Kidney (tissue), 13 donors: ENCODE measurements at regions not wholly inside any gene's neighbourhood (a gene's known extent, or its start where the extent isn't known, plus 50 kb on each side); places are given as distances from the start of the nearest gene placed in this dataset.

ENCODE experiments used
- DNase-seq, 5 donors: peaks; one replicate each; pipeline ENCODE4 v3.0.0-alpha.2; 2013 to 2020
- FAIRE-seq: peaks from 2 replicates; lab custom pipeline; 2012; peaks lifted over from hg19 to GRCh38; lab: Jason Lieb, UNC
- H3K27ac ChIP-seq, 2 donors: one replicate each; pipeline ENCODE4 v1.7.0; 2013; ENCODE audit warnings: low read depth in 2 of 2, low read length in 2 of 2, inconsistent platforms in 1 of 2
- H3K27me3 ChIP-seq: one replicate; pipeline ENCODE4 v1.7.1; 2013; ENCODE audit warnings: low read length, inconsistent platforms; ENCODE audit not compliant: control insufficient read depth, insufficient read depth
- H3K36me3 ChIP-seq, 3 donors: one replicate each; pipeline versions ENCODE4 v1.7.0 to v1.7.1; 2013; ENCODE audit warnings: low read length in 3 of 3, control low read depth in 1 of 3, inconsistent platforms in 1 of 3; ENCODE audit not compliant: insufficient read depth in 3 of 3, control insufficient read depth in 2 of 3
- H3K4me1 ChIP-seq, 3 donors: one replicate each; pipeline versions ENCODE4 v1.7.0 to v1.7.1; 2013; ENCODE audit warnings: low read length in 3 of 3, inconsistent platforms in 1 of 3, low read depth in 1 of 3; ENCODE audit not compliant: control insufficient read depth in 2 of 3, insufficient read depth in 2 of 3
- H3K4me3 ChIP-seq, 3 donors: one replicate each; pipeline versions ENCODE4 v1.7.0 to v1.8.1; 2013; ENCODE audit warnings: low read length in 3 of 3, control low read depth in 1 of 3, inconsistent platforms in 1 of 3
- H3K9ac ChIP-seq, 3 donors: one replicate each; pipeline versions ENCODE4 v1.7.0 to v1.7.1; 2013; ENCODE audit warnings: low read length in 3 of 3, control low read depth in 1 of 3, inconsistent platforms in 1 of 3
- H3K9me3 ChIP-seq, 3 donors: one replicate each; pipeline versions ENCODE4 v1.7.0 to v1.7.1; 2013; ENCODE audit warnings: low read length in 3 of 3, control low read depth in 1 of 3, inconsistent platforms in 1 of 3; ENCODE audit not compliant: control insufficient read depth in 2 of 3, insufficient read depth in 1 of 3
- CTCF ChIP-seq: IDR thresholded peaks from 3 replicates; pipeline ENCODE4 v1.5.1; 2012; ENCODE audit warnings: mild to moderate bottlenecking, moderate library complexity, borderline replicate concordance; ENCODE audit not compliant: insufficient read depth; ENCODE audit errors: extremely low read depth
- intact Hi-C: fragments of 100-400 bp; cut with DNase I; formaldehyde crosslinking; loops from one replicate; pipeline ENCODE4 v1.11.1; 2022
- donor health status: control.
- donor health status: control.
- donor health status: control.
- donor health status: control.
- donor health status: control.
- donor health status: DM: yes; HTN: yes; CAD: no.
- donor health status: Normal renal cell carcinoma (clear cell type).

DNA sequence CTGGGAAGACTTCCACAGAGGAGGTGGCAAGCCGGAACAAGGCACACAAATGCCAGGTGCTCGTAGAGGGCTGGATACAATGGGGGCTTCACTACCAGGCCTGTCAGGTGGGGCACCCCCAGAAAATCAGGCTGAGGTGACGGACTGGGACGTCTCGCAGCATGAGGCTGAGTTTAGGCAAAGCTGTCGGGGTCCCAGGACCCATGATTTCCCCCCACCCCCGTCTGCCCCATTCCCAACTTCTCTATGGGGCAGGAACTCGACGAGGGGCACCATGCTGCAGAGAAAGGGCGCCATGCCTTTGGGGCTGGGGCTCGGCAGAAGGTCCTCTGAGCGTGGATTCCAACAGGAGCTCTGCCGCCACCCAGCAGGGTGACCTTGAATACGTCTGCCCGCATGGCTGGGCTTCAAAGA, 65.7 kb upstream of the HES1 start:
- peak overlapping the region; percentile 86 to 93 for H3K27ac ChIP-seq
- no peak for DNase-seq
- peaks cover 0 to 11% (median 8%) of the 10 kb centered on the region in 3 donors for H3K4me1 ChIP-seq
- FAIRE-seq = no peak
- H3K36me3 ChIP-seq = no peaks in the 10 kb centered on the region
- TF ChIP-seq CTCF = no peak
- no peaks in the 10 kb centered on the region for H3K27me3 ChIP-seq
- no peaks in the 10 kb centered on the region for H3K9me3 ChIP-seq
- H3K9ac ChIP-seq = peak overlapping the region in 1 of 3 donors; percentile 57
- H3K4me3 ChIP-seq = peak overlapping the region in 2 of 3 donors; percentile 36 to 48
- intact Hi-C loops = no loop called here

DNA sequence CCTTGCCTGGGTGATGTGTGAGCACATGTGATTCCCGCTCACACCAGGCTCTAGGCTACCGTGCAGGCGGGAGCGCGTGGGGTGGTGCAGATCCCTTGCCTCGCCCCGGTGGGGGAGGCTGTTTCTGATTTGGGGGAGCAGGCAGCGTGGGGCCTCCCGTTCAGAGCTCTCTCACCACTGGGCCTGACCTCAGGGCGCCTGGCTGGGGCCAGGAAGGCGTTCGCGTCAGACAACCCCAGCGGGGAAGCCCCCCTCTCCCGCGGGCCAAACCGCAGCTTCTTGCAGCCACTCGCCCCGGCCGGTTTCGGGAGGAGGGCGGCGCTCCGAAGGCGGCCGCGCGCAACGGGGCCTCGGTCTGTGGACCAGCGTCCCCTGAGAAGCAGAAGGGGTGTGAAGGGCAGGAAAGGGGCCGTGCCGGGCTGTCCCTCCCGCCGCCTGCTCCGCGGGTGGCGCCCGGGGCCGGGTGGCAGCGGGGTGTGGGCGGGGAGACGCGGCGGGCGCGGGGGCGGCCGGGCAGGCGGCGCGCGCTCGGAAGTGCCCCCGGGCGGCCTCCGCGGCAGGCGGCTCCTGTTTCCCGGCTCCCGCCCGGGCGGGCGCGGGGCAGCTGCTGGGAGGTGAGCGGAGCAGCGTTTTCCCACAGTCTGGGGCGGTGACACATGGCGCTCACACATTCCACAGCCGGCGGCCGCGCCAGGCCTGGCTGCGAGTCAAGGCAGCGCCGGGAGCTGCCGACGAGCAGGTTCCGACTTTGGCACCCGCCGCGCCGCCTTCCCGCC, 65.1 kb upstream of the HES1 start:
- DNase-seq (peak; percentile 92 to 97 (median 94)), FAIRE-seq (no peak)
- Histone ChIP-seq H3K27ac (peak overlapping the region; percentile 86 to 93), H3K27me3 (no peaks in the 10 kb centered on the region), H3K4me1 (peaks cover 0 to 11% (median 8%) of the 10 kb centered on the region in 3 donors), H3K36me3 (no peaks in the 10 kb centered on the region), H3K9me3 (no peaks in the 10 kb centered on the region), H3K9ac (peak overlapping the region in 1 of 3 donors; percentile 57), H3K4me3 (peak overlapping the region in 2 of 3 donors; percentile 48 to 59)
- intact Hi-C loops = no loop called here
- TF ChIP-seq CTCF = no peak

DNA sequence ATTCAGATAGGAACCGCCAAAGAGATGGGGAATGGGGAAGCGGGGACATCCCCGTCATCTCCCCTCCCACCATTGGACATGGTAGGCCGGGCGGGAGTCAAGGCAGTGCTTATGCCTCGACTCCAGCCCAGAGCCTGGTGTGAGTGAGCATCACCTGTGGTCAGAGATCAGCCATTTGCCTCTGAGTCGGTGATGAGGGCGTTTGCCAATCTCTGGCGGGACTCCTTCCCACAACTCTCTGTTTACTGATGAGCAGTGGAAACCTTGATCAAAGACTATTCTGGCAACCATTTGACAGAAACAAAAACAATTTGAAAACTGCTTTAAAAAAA, 63.9 kb upstream of the HES1 start:
- Histone ChIP-seq H3K9ac (no peak overlapping the region), H3K27me3 (no peaks in the 10 kb centered on the region), H3K4me3 (no peak overlapping the region), H3K27ac (no peak overlapping the region), H3K4me1 (peaks cover 0 to 11% (median 8%) of the 10 kb centered on the region in 3 donors), H3K36me3 (no peaks in the 10 kb centered on the region), H3K9me3 (no peaks in the 10 kb centered on the region)
- FAIRE-seq = no peak
- TF ChIP-seq CTCF = no peak
- DNase-seq = no peak
- intact Hi-C loops = no loop called here
